Cardiac fibroblast (primary cell): ENCODE measurements at regions not wholly inside any gene's neighbourhood (a gene's known extent, or its start where the extent isn't known, plus 50 kb on each side); places are given as distances from the start of the nearest gene placed in this dataset.
A peak's percentile ranks its signal among the peaks of the same experiment; 100 is the strongest.
"Not testable (repeated sequence)": the region's sequence is repeated elsewhere in the genome, so short reads cannot be mapped to it uniquely, and the experiment has no call there.

Experiments
- DNase-seq, 2 donors: peaks; one replicate each; pipeline versions ENCODE4 v3.0.0 to v3.0.0-alpha.2; 2010; ENCODE audit warnings: low read depth in 2 of 2
- H3K4me3 ChIP-seq, 2 donors: replicated peaks in 1 of 2; 1 replicate in 1 of 2; 2 replicates in 1 of 2; pipeline ENCODE4 v1.5.1; 2011; ENCODE audit warnings: low read depth in 2 of 2, low read length in 2 of 2, mild to moderate bottlenecking in 2 of 2, moderate library complexity in 1 of 2
- CTCF ChIP-seq: IDR thresholded peaks from one replicate; pipeline ENCODE4 v1.5.1; 2011; ENCODE audit warnings: low read depth, mild to moderate bottlenecking, low read length, inconsistent platforms

GRCh38 chrX:26562156-26562555, 346.2 kb downstream of the MAGEB5 start:
- no peak for DNase-seq
- H3K4me3 ChIP-seq = no peak overlapping the region
- TF ChIP-seq CTCF = no peak

- TF ChIP-seq CTCF = no peak
- no peak overlapping the region for H3K4me3 ChIP-seq
- DNase-seq = no peak
These were observed 343.9 kb downstream of the MAGEB5 start for GRCh38 chrX:26559855-26560254.

- DNase-seq = no peak
- TF ChIP-seq CTCF = no peak
- no peak overlapping the region for H3K4me3 ChIP-seq
These were observed 342.9 kb downstream of the MAGEB5 start for GRCh38 chrX:26558719-26559386.

DNA sequence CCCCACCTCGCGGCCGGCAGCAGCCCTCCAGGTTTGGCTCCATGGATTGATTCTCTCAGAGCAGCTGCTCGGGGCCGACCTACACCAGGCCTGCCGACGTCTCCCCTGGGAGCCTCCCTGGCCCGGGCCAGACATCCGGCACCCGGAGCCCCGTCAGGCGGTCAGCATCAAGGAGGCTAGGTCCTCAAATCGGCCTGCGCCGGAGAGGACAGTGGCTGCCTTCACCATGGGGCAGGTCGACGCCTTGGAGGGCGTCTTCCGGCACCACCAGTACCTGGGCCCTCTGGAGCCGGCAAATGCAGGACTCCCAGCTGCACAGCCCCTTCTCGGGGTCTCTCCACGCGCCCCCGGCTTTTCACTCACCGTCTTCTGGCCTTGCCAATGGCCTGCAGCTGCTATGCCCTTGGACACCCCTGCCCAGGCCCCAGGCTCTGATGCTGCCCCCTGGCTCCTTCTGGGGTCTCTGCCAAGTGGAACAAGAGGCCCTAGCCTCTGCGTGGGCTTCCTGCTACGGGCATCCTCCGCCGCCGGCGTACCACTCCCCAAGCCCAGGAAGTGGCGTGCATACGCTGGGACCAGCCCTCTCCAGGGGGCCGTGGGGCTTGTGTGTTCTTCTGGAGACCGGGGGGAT, 341.8 kb downstream of the MAGEB5 start:
- DNase-seq = no peak
- no peak for TF ChIP-seq CTCF
- H3K4me3 ChIP-seq = no peak overlapping the region

DNA sequence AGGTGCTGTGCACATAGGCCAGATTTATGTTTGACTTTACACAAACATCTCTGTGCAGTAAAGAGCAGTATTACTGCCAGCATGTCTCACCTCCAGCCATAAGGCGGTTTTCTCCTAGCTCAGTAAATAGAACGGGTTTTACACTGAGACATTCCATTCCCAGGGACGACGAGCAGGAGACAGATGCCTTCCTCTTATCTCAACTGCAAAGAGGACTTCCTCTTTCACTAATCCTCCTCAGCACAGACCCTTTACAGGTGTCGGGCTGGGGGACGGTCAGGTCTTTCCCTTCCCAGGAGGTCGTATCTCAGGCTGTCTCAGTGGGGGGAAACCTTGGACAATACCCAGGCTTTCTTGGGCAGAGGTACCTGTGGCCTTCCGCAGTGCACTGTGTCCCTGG, 309.8 kb downstream of the MAGEB5 start:
- not testable (repeated sequence) for DNase-seq

DNA sequence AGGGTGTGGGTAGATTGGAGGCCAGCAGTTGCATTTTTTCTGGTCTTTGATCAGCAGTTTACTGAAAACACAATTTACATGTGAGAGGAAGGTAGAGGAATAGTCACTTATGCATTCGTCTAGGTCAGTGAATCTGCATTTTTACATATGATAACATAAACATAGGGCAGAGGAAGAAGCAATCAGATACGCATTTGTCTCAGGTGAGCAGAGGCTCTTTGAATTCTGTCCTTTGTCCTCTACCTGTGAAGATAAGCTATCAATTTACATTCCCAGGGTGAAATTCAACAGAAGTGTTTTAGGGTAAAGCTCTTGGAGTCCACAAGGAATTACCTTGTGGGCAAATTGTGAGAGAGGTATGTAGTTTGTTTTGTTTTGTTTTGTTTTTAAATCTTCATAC, 306.5 kb downstream of the MAGEB5 start:
- no peak for TF ChIP-seq CTCF
- DNase-seq = no peak
- H3K4me3 ChIP-seq = no peak overlapping the region

More for the DNA sequence above, 309.8 kb downstream of the MAGEB5 start:
- H3K4me3 ChIP-seq = not testable (repeated sequence)

DNA sequence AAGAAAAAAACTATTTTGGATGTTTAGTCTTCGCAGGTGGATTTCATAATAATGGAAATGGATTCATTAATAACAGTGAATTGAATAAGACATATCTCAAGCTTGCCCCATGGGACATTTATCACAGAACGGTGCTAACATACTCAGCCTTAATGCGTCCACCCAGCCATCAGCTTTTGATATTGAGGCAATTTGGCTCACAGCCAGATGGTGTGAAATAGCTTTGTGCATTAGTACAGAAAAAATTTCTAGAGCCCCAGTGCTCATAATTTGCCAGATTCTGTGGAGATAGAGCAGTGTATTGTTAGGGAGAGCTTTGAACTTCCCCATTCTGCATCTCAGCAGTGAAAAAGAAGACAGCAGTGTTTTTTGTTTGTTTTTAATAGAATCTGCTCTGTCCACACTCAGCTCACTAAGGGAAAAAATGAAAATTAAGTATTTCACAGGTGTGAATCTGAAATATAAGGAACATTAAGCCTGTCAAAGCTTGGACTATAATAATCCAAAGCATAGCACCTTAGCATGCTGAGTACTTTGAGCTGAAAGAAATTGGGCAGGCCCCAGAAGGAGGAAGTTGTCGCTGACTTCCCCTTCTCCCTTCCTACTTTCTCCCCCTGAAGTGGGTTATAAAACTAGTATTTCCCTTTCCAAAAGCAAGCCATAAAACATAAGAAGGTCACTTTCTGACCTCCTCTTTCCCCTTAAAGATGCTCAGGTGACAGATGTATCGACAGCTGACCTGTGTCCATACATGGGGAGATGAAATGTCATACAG, 295.8 kb downstream of the MAGEB5 start:
- DNase-seq = peak in 1 of 2 donors; percentile 0
- TF ChIP-seq CTCF = no peak

More for the DNA sequence above, 295.8 kb downstream of the MAGEB5 start:
- H3K4me3 ChIP-seq = no peak overlapping the region
